ENCODE measurements at regions not wholly inside any gene's neighbourhood (a gene's known extent, or its start where the extent isn't known, plus 50 kb on each side); places are given as distances from the start of the nearest gene placed in this dataset.

DNA sequence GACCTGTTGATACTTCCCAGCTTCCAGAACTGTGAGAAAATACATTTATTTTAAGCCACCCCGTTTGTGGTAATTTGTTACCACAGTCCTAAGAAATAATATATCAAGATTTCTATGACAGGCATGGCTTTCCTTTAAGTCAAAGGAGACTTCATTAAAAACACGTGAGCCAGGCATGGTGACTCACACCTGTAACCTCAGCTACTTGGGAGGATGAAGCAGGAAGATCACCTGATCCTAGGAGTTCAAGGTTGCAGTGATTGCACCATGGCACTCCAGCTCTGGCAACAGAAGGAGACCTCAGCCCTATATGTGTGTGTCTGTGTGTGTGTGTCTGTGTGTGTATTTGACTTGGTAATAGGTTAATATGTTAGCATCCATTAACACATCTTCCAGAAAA lies 69.8 kb upstream of the SCN7A start:
- TF ChIP-seq POLR2AphosphoS5 (IDR thresholded peaks at IDR 0.05; ENCODE audit: insufficient read depth, low read depth, low read length) = no peak
- TF ChIP-seq, protein P1, sequence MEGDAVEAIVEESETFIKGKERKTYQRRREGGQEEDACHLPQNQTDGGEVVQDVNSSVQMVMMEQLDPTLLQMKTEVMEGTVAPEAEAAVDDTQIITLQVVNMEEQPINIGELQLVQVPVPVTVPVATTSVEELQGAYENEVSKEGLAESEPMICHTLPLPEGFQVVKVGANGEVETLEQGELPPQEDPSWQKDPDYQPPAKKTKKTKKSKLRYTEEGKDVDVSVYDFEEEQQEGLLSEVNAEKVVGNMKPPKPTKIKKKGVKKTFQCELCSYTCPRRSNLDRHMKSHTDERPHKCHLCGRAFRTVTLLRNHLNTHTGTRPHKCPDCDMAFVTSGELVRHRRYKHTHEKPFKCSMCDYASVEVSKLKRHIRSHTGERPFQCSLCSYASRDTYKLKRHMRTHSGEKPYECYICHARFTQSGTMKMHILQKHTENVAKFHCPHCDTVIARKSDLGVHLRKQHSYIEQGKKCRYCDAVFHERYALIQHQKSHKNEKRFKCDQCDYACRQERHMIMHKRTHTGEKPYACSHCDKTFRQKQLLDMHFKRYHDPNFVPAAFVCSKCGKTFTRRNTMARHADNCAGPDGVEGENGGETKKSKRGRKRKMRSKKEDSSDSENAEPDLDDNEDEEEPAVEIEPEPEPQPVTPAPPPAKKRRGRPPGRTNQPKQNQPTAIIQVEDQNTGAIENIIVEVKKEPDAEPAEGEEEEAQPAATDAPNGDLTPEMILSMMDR (IDR thresholded peaks at IDR 0.05; ENCODE audit: extremely low read depth in 1 of 2, insufficient read depth in 1 of 2, low read depth in 1 of 2, low read length in 2 of 2) = no peak
- no peak for TF ChIP-seq GATA2 (IDR thresholded peaks at IDR 0.05; ENCODE audit: insufficient read depth, insufficient read length, low read depth, low read length)
- no peak for TF ChIP-seq POLR2A (IDR thresholded peaks at IDR 0.05; ENCODE audit: low read depth, low read length)
- TF ChIP-seq MAX (IDR thresholded peaks at IDR 0.05; ENCODE audit: insufficient read depth, insufficient read length) = no peak
